Activated CD4-positive, alpha-beta memory T cell treated with anti-CD3 and anti-CD28 coated beads for 36 hours (primary cell): ENCODE measurements at regions not wholly inside any gene's neighbourhood (a gene's known extent, or its start where the extent isn't known, plus 50 kb on each side); places are given as distances from the start of the nearest gene placed in this dataset.

Experiments used
- CTCF ChIA-PET: fragments of 350-600 bp; sonication (Branson Sonifier 250); formaldehyde crosslinking; loops from one replicate; lab custom pipeline; 2021; ENCODE audit warnings: antibody characterized with exemption, inconsistent platforms; lab: Charles Lee
- POLR2A ChIA-PET: fragments of 350-600 bp; sonication (Branson Sonifier 250); formaldehyde crosslinking; loops from one replicate; lab custom pipeline; 2021; ENCODE audit warnings: antibody characterized with exemption; lab: Charles Lee
- DNase-seq: peaks from one replicate; pipeline ENCODE4 v3.0.0-alpha.2; 2020
- H3K27ac Mint-ChIP-seq: one replicate; pipeline ENCODE4 v1.8.0; 2021; ENCODE audit warnings: mixed read lengths
- H3K27me3 Mint-ChIP-seq: one replicate; pipeline ENCODE4 v1.8.0; 2021; ENCODE audit warnings: mixed read lengths
- H3K36me3 Mint-ChIP-seq: one replicate; pipeline ENCODE4 v1.8.0; 2021; ENCODE audit warnings: mixed read lengths
- H3K4me1 Mint-ChIP-seq: one replicate; pipeline ENCODE4 v1.8.0; 2021; ENCODE audit warnings: low read depth, mixed read lengths
- H3K4me3 Mint-ChIP-seq: one replicate; pipeline ENCODE4 v1.8.0; 2021; ENCODE audit warnings: mild to moderate bottlenecking, mixed read lengths
- H3K9me3 Mint-ChIP-seq: one replicate; pipeline ENCODE4 v1.8.0; 2021; ENCODE audit warnings: mixed read lengths
- intact Hi-C: fragments of 100-400 bp; cut with micrococcal nuclease; formaldehyde crosslinking; loops from one replicate; pipeline ENCODE4 v1.15.1; 2023

DNA sequence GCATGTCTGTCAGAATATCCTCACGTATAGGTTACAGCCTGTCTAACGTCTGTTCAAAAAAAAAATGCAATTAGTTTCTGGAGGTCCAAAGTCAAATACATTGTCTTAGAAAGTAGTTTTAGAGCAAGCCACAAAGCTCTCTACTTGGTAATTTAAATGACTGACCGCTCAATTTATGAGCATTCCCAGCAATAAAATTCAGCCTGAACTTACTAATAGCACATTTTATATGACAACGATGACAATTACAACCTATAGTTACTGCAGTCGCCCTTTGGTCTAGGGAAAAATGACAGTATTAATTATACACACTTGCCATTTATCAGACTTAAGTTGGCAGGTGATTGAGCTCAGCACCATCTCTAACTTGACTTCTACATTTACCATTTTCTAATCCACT, 425.8 kb upstream of the STEAP1 start:
- H3K4me3 Mint-ChIP-seq: no peak overlapping the region
- H3K4me1 Mint-ChIP-seq: no peaks in the 10 kb centered on the region
- no peaks in the 10 kb centered on the region for H3K36me3 Mint-ChIP-seq
- H3K27ac Mint-ChIP-seq: no peak overlapping the region
- intact Hi-C loops: no loop called here
- H3K27me3 Mint-ChIP-seq: no peaks in the 10 kb centered on the region
- DNase-seq: no peak
- H3K9me3 Mint-ChIP-seq: no peaks in the 10 kb centered on the region
- CTCF ChIA-PET: no interaction called here
- POLR2A ChIA-PET: no interaction called here

DNA sequence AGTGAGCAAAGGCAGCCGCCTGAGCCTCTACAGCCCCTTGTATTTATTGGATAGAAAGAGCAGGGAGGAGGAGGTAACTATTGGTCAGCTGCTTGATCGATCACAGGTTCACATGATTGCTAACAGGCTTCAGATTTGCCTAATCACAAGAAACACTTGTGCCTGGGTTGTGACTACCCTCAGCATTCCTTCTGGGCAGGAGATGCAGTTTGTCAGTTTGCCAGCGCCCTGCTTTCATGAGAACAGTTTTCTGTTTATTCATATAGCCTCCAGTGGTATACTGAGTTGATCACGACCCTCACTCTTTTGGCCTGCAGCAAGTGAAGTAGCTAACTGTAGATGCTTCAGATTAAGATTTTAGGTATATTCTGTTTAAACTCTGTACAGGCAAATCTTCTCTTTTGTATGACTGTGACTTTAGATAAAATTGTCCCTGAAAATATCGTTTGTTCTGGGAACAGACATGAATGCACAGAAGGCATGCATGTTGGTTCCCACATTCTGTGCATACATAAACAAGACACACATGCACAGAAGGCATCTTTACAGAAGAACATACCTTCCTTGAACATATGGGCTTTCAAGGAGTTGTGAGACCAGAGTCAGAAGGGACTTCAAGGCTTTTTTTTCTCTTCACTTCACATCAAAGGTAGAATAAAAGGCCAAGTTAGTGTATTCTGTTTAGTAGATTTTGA, 422.4 kb upstream of the STEAP1 start:
- POLR2A ChIA-PET: no interaction called here
- H3K36me3 Mint-ChIP-seq: no peaks in the 10 kb centered on the region
- H3K27ac Mint-ChIP-seq: no peak overlapping the region
- intact Hi-C loops: no loop called here
- H3K4me1 Mint-ChIP-seq: no peaks in the 10 kb centered on the region
- H3K27me3 Mint-ChIP-seq: no peaks in the 10 kb centered on the region
- no peak for DNase-seq
- no peaks in the 10 kb centered on the region for H3K9me3 Mint-ChIP-seq
- H3K4me3 Mint-ChIP-seq: no peak overlapping the region
- CTCF ChIA-PET: no interaction called here

DNA sequence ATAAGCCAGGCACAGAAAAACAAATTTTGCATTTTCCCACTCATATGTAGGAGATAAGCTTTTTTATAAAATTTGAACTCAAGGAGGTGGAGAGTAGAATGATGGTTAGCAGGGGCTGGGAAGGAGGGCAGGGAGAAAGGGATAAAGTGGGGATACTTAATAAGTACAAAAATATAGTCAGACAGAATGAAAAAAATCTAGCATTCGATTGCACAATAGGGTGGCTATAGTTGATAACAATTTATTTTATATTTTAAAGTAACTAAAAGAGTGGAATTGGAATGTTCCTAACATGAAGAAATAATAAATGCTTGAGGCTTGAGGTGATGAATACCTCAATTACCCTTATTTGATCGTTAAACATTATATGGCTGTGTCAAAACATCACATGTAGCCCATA, 415.7 kb upstream of the STEAP1 start:
- ChIA-PET POLR2A (no interaction called here), CTCF (no interaction called here)
- DNase-seq: no peak
- no peaks in the 10 kb centered on the region for H3K36me3 Mint-ChIP-seq
- no peaks in the 10 kb centered on the region for H3K27me3 Mint-ChIP-seq
- no peak overlapping the region for H3K4me3 Mint-ChIP-seq
- intact Hi-C loops: no loop called here
- no peaks in the 10 kb centered on the region for H3K9me3 Mint-ChIP-seq
- H3K4me1 Mint-ChIP-seq: no peaks in the 10 kb centered on the region
- H3K27ac Mint-ChIP-seq: no peak overlapping the region

DNA sequence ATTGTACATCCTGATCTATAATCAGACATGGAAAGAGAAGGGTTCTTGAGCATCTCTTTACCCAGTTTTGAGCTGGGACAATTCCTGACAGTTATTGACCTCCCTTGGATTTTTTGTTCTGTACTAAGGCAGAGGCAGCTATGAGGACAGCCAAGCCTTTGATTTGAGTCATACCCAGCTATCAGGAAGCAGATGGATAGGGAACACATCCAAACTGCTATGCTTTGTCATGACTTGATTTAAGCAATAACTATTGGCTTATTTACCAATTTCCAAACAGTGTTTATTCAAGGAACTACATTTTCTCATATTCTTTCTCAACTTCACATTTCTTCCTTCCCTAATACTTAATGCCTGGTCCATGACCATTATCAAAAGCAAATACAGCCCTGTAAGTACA, 396.4 kb upstream of the STEAP1 start:
- Mint-ChIP-seq H3K4me3 (no peak overlapping the region), H3K27ac (no peak overlapping the region), H3K27me3 (no peaks in the 10 kb centered on the region), H3K36me3 (no peaks in the 10 kb centered on the region), H3K4me1 (no peaks in the 10 kb centered on the region), H3K9me3 (no peaks in the 10 kb centered on the region)
- POLR2A ChIA-PET: no interaction called here
- DNase-seq: no peak
- CTCF ChIA-PET: no interaction called here
- intact Hi-C loops: no loop called here

DNA sequence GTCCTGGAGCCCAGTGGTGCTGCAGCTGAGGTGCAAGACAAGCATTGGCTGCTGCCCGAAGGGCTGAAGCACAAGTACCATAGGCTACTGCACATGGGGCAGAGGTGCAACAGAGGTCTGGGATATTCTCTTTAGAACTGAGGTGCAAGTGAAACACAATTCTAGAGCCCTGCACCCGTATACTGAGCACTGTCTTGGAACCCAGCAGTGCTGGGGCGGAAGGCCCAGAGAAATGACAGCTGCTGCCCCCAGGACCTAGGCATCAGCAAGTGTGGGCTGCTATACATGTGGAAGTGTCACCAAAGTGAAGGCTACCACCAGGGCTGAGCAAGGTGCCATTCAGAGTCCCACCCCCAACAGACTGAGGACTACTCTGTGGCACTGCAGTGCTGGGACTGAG, 393.6 kb upstream of the STEAP1 start:
- DNase-seq: no peak
- no peaks in the 10 kb centered on the region for H3K36me3 Mint-ChIP-seq
- H3K27ac Mint-ChIP-seq: no peak overlapping the region
- no peaks in the 10 kb centered on the region for H3K4me1 Mint-ChIP-seq
- no peaks in the 10 kb centered on the region for H3K9me3 Mint-ChIP-seq
- intact Hi-C loops: no loop called here
- POLR2A ChIA-PET: no interaction called here
- H3K27me3 Mint-ChIP-seq: no peaks in the 10 kb centered on the region
- CTCF ChIA-PET: no interaction called here
- H3K4me3 Mint-ChIP-seq: no peak overlapping the region

DNA sequence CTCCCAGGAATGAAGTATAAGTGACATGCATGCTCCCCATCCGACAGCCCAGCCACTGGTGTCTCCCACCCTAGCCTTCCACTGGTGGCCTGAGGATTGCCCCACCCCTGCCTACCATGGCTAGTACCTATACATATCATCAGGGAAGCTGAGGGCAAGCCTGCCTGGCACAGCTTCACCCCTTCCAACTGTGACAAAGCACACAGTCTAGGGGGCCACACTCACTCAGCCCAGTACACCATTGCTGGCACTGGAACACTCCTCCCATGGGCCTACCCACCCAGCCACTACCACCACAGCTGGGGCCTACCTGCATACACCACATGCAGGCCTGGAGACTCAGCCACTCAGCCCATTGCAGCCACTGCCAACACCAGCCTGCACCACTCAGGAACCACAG, 393.1 kb upstream of the STEAP1 start:
- Mint-ChIP-seq H3K9me3 (no peaks in the 10 kb centered on the region), H3K36me3 (no peaks in the 10 kb centered on the region), H3K4me1 (no peaks in the 10 kb centered on the region), H3K27ac (no peak overlapping the region), H3K4me3 (no peak overlapping the region), H3K27me3 (no peaks in the 10 kb centered on the region)
- intact Hi-C loops: no loop called here
- no peak for DNase-seq
- POLR2A ChIA-PET: no interaction called here
- CTCF ChIA-PET: no interaction called here

DNA sequence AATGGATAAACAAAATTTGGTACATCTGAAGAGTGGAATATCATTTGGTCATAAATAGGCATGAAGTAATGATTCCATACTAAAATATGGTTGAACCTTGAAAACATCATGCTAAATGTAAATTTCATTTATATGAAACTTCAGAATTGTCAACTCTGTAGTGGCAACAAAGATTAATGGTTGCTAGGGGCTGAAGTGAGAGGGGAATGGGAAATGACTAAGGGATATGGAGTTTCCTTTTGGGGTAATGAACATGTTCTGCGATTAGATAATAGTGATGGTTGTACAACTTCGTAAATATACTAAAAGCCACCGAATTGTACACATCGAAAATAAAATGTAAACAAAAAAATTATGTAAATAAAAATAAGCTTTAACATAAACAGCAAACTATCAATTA, 384.1 kb upstream of the STEAP1 start:
- no peaks in the 10 kb centered on the region for H3K27me3 Mint-ChIP-seq
- POLR2A ChIA-PET: no interaction called here
- no peaks in the 10 kb centered on the region for H3K4me1 Mint-ChIP-seq
- no peak overlapping the region for H3K27ac Mint-ChIP-seq
- intact Hi-C loops: no loop called here
- CTCF ChIA-PET: no interaction called here
- H3K4me3 Mint-ChIP-seq: no peak overlapping the region
- H3K36me3 Mint-ChIP-seq: no peaks in the 10 kb centered on the region
- DNase-seq: no peak
- H3K9me3 Mint-ChIP-seq: no peaks in the 10 kb centered on the region

DNA sequence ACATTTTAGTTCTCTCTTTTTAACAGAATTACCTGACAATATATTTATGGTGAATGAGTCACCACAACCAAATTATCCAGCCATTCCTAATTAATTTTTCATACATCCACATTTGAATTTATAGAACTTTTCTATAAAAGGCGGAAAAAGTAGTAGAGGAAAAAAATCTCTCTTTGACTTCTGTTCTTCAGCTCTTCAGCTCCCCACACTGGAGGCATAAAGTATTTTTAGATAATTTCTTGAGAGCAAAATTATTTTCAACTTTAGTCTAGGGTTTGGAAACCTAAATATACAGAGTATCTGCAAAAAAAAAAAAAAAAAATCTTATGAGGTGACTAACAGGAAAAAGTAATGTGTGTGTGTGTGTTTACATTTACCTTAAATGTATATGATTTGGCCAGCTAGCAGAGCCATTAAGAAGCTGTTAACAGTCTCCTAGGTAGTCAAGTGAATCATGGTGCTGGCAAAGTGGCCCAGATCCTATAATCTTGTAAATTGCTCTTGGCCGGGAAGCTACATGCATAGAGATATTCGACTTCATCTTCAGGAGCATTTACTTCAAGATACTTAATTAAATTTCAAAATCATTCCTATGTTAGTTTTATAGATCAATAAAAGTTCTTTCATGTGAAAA, 383.1 kb upstream of the STEAP1 start:
- Mint-ChIP-seq H3K9me3 (no peaks in the 10 kb centered on the region), H3K27ac (no peak overlapping the region), H3K27me3 (no peaks in the 10 kb centered on the region), H3K4me3 (no peak overlapping the region), H3K4me1 (no peaks in the 10 kb centered on the region), H3K36me3 (no peaks in the 10 kb centered on the region)
- POLR2A ChIA-PET: no interaction called here
- DNase-seq: no peak
- intact Hi-C loops: no loop called here
- CTCF ChIA-PET: interaction anchor here (0.6 kb wide), 1 partner anchor 21 kb away, joined by 3 read pairs; no protein-coding TSS in a partner anchor

DNA sequence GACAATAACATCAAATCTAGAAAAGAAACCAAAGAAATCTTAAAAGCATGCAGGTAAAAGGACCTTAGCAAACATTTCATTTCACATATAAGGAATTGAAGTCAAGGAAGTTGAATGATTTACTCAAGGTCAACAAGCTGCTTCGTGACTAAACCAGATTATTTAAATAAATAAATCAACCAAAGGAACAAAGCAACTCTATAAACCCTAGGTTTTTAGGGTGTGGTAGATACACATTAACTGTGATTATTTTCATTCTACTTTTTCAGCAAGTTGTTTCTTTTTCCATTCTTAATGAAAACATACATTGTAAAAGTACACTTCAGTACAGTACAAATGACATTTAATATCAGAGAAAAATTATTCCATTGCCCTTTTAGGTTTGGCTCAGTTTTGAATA, 382.0 kb upstream of the STEAP1 start:
- H3K4me3 Mint-ChIP-seq: no peak overlapping the region
- no peaks in the 10 kb centered on the region for H3K9me3 Mint-ChIP-seq
- no peak for DNase-seq
- ChIA-PET CTCF (no interaction called here), POLR2A (no interaction called here)
- H3K27ac Mint-ChIP-seq: no peak overlapping the region
- H3K27me3 Mint-ChIP-seq: no peaks in the 10 kb centered on the region
- no peaks in the 10 kb centered on the region for H3K4me1 Mint-ChIP-seq
- intact Hi-C loops: no loop called here
- no peaks in the 10 kb centered on the region for H3K36me3 Mint-ChIP-seq

DNA sequence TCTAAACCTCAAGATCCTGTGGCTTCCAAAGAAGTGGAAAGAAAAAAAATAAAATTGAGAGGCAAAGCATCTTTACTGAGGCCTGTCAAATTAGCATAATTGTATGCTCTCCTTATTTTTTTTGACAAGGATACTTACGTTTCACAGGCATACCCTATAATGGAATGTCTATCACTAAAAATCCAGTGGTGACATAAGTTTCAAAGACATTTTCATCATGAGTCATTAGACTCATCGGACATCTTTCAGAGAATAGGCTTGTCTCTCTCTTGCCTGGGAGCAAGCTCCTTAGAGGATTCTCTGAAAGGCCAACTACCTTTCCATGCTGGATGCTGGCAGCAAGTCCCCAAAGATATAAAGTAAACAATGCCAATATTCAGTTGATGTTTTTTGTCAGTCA, 380.7 kb upstream of the STEAP1 start:
- Mint-ChIP-seq H3K36me3 (no peaks in the 10 kb centered on the region), H3K4me1 (no peaks in the 10 kb centered on the region), H3K27me3 (no peaks in the 10 kb centered on the region), H3K9me3 (no peaks in the 10 kb centered on the region), H3K4me3 (no peak overlapping the region), H3K27ac (no peak overlapping the region)
- DNase-seq: no peak
- POLR2A ChIA-PET: no interaction called here
- CTCF ChIA-PET: no interaction called here
- intact Hi-C loops: no loop called here

DNA sequence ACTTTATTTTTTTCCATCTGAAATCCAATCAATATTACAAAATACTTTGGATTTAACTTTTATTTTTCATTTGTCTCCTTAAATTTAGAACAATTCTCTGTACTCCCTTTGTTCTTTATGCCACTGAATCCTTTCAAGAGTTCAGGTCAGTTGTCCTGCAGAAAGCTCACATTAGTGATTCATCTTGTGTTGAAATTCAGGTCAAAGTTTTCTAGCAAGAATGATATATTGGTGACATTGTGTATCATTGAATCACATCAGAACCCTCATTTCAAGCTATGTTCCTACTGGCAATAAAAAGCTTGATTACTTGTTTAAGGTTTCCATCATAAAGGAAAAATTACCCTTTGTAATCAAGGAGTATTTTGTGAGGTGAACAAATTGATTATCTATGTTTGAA, 378.8 kb upstream of the STEAP1 start:
- no peaks in the 10 kb centered on the region for H3K4me1 Mint-ChIP-seq

DNA sequence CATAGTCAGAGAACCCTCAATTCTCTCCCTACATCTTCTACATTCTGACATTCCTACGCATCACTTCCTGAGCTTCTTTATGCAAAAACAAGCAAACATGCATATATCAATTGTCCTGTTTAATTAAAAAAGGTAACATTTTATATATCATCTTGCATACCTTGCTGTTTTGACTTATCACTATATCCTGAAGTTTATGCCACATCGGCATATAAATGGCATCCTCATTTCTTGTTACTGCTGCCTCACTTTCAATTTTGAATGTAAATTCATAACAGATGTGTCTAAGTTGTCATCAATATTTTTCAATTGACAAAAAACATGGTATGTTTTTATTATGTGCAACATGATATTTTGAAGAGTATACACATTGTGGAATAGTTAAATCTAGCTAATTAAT, 377.3 kb upstream of the STEAP1 start:
- Mint-ChIP-seq H3K36me3 (no peaks in the 10 kb centered on the region), H3K9me3 (no peaks in the 10 kb centered on the region), H3K27ac (no peak overlapping the region), H3K4me3 (no peak overlapping the region), H3K27me3 (no peaks in the 10 kb centered on the region), H3K4me1 (no peaks in the 10 kb centered on the region)
- ChIA-PET CTCF (no interaction called here), POLR2A (no interaction called here)
- intact Hi-C loops: no loop called here
- DNase-seq: no peak

More for the DNA sequence above, 378.8 kb upstream of the STEAP1 start:
- intact Hi-C loops: no loop called here
- CTCF ChIA-PET: no interaction called here
- DNase-seq: no peak
- Mint-ChIP-seq H3K27ac (no peak overlapping the region), H3K36me3 (no peaks in the 10 kb centered on the region), H3K27me3 (no peaks in the 10 kb centered on the region), H3K9me3 (no peaks in the 10 kb centered on the region), H3K4me3 (no peak overlapping the region)
- POLR2A ChIA-PET: no interaction called here

DNA sequence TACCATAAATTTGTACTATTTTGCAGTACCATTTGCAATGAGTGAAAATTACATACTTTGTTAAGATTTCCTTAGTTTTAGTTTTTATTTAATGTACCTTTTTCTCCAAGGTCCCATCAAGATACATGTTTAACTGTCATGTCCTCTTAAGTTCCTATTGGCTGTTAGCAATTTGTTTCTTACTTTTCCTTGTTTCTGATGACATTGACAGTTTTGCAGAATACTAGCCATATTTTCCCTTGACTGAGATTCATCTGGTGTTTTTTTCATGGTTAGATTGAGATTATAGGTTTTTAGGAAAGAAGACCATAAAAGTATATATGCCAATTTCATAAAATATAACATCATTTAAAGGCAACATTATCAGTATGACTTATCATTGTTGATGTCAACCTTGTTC, 376.8 kb upstream of the STEAP1 start:
- H3K9me3 Mint-ChIP-seq: no peaks in the 10 kb centered on the region
- H3K4me3 Mint-ChIP-seq: no peak overlapping the region
- intact Hi-C loops: no loop called here
- no peak overlapping the region for H3K27ac Mint-ChIP-seq
- H3K36me3 Mint-ChIP-seq: no peaks in the 10 kb centered on the region
- POLR2A ChIA-PET: no interaction called here
- DNase-seq: no peak
- H3K27me3 Mint-ChIP-seq: no peaks in the 10 kb centered on the region
- CTCF ChIA-PET: no interaction called here
- H3K4me1 Mint-ChIP-seq: no peaks in the 10 kb centered on the region
